HepG2 (cell line): ENCODE measurements at regions not wholly inside any gene's neighbourhood (a gene's known extent, or its start where the extent isn't known, plus 50 kb on each side); places are given as distances from the start of the nearest gene placed in this dataset.

Experiments
- ATAC-seq: fragments of 200-7000 bp; cut with Tn5 transposase; 3 replicates; pipeline ENCODE4 v1.9.1; 2020; ENCODE audit warnings: mild to moderate bottlenecking, moderate library complexity
- BruUV-seq: library from RNA; stranded (reverse); fragments of 400-500 nt; replicated peaks from 2 replicates; lab custom pipeline; 2021; lab: Mats Ljungman, UMichigan
- CTCF ChIA-PET: fragments of 300-600 bp; formaldehyde crosslinking; extraction: SDS; loops from one replicate; lab custom pipeline; 2021; ENCODE audit warnings: low total read pairs, inconsistent platforms, low intra/inter-chr PET ratio; lab: Yijun Ruan, JAX
- POLR2A ChIA-PET: fragments of 350-600 bp; sonication (Branson Sonifier 250); formaldehyde crosslinking; loops from one replicate; lab custom pipeline; 2020; ENCODE audit warnings: antibody characterized with exemption, inconsistent platforms; lab: Yijun Ruan, JAX
- DNase-seq: peaks from one replicate; pipeline ENCODE4 v3.0.0-alpha.2; 2015; ENCODE audit warnings: low spot score
- FAIRE-seq: peaks from 3 replicates; lab custom pipeline; 2011; peaks lifted over from hg19 to GRCh38; lab: Jason Lieb, UNC
- H2AFZ ChIP-seq: one replicate; pipeline ENCODE4 v1.6.1; 2011; ENCODE audit warnings: low read length, inconsistent platforms
- H3K27ac ChIP-seq: fragments of 300-600 bp; 3 replicates; pipeline ENCODE4 v1.8.0; 2011; ENCODE audit warnings: mixed run types, mild to moderate bottlenecking, mixed read lengths, low read length, inconsistent platforms; ENCODE audit not compliant: insufficient read depth; ENCODE audit errors: extremely low read length
- H3K27me3 ChIP-seq, 2 experiments: fragments of 200-600 bp in 1 of 2; 2 replicates in 1 of 2; 3 replicates in 1 of 2; pipeline versions ENCODE4 v1.6.0 to v1.8.0; 2011; ENCODE audit warnings: low read length in 2 of 2, mild to moderate bottlenecking in 2 of 2, moderate library complexity in 2 of 2, inconsistent platforms in 1 of 2; ENCODE audit not compliant: insufficient read depth in 2 of 2, control insufficient read depth in 1 of 2
- H3K36me3 ChIP-seq, 2 experiments: fragments of 200-600 bp in 1 of 2; replicated peaks in 1 of 2; 2 replicates in 1 of 2; 3 replicates in 1 of 2; pipeline versions ENCODE4 v1.5.1 to v1.8.0; 2011; ENCODE audit warnings: low read length in 2 of 2, inconsistent platforms in 1 of 2; ENCODE audit not compliant: insufficient read depth in 2 of 2, control insufficient read depth in 1 of 2
- H3K4me1 ChIP-seq: 2 replicates; pipeline ENCODE4 v1.5.1; 2012; ENCODE audit warnings: low read length, inconsistent platforms; ENCODE audit not compliant: insufficient read depth
- H3K4me2 ChIP-seq: 2 replicates; pipeline ENCODE4 v1.6.0; 2011; ENCODE audit warnings: low read depth, low read length, inconsistent platforms
- H3K4me3 ChIP-seq, 3 experiments: fragments of 200-600 bp in 1 of 3; sonication (generic), shearing (Covaris generic) in 1 of 3; replicated peaks in 1 of 3; 2 replicates each; pipeline ENCODE4 v1.5.1; 2011 to 2016; ENCODE audit warnings: low read length in 3 of 3, inconsistent platforms in 2 of 3, low read depth in 2 of 3, mild to moderate bottlenecking in 2 of 3, control low read depth in 1 of 3, mixed read lengths in 1 of 3; ENCODE audit not compliant: insufficient read depth in 1 of 3
- H3K79me2 ChIP-seq: one replicate; pipeline ENCODE4 v1.6.1; 2011; ENCODE audit warnings: low read length, inconsistent platforms; ENCODE audit not compliant: insufficient read depth
- H3K9ac ChIP-seq: 2 replicates; pipeline ENCODE4 v1.6.0; 2011; ENCODE audit warnings: mild to moderate bottlenecking, low read depth, low read length, inconsistent platforms; ENCODE audit not compliant: insufficient read depth
- H3K9me3 ChIP-seq: 2 replicates; pipeline ENCODE4 v1.5.1; 2012; ENCODE audit warnings: mild to moderate bottlenecking, low read length
- H4K20me1 ChIP-seq: 2 replicates; pipeline ENCODE4 v1.6.0; 2011; ENCODE audit warnings: inconsistent platforms, mild to moderate bottlenecking, low read length, moderate library complexity; ENCODE audit not compliant: insufficient read depth
- AGO2 ChIP-seq: fragments of 200-400 bp; formaldehyde crosslinking; optimal IDR thresholded peaks from 2 replicates; pipeline ENCODE3; 2017; ENCODE audit warnings: mild to moderate bottlenecking, low read depth, low read length, moderate library complexity
- CREB1 ChIP-seq, 2 experiments: fragments of 450-650 bp in 1 of 2; IDR thresholded peaks; 2 replicates each; pipeline ENCODE4 v1.6.1; 2016 to 2017; ENCODE audit warnings: control low read depth in 1 of 2, mild to moderate bottlenecking in 1 of 2, missing compliant biosample characterization in 1 of 2, missing genetic modification characterization in 1 of 2
- EEA1 ChIP-seq: sonication (generic); formaldehyde crosslinking; IDR thresholded peaks from 2 replicates; pipeline ENCODE4 v1.5.1; 2020; ENCODE audit warnings: mild to moderate bottlenecking, missing genetic modification reagents, borderline replicate concordance
- FLYWCH1 ChIP-seq: sonication (generic); formaldehyde crosslinking; IDR thresholded peaks from 2 replicates; pipeline ENCODE4 v1.8.1; 2023; ENCODE audit warnings: mild to moderate bottlenecking, missing genetic modification reagents
- FOXM1 ChIP-seq: sonication (generic); formaldehyde crosslinking; IDR thresholded peaks from 2 replicates; pipeline ENCODE4 v1.5.0; 2020; ENCODE audit warnings: missing genetic modification reagents
- HOXA9 ChIP-seq: sonication (generic); formaldehyde crosslinking; IDR thresholded peaks from 2 replicates; pipeline ENCODE4 v1.8.1; 2022; ENCODE audit warnings: missing genetic modification reagents, mild to moderate bottlenecking, moderate library complexity, borderline replicate concordance
- KMT2B ChIP-seq: IDR thresholded peaks from 2 replicates; pipeline ENCODE4 v1.6.1; 2016; ENCODE audit warnings: missing genetic modification reagents, missing compliant biosample characterization
- PAF1 ChIP-seq: IDR thresholded peaks from 2 replicates; pipeline ENCODE4 v1.6.1; 2016; ENCODE audit warnings: missing genetic modification reagents, missing compliant biosample characterization
- SRF ChIP-seq: IDR thresholded peaks from 2 replicates; pipeline ENCODE4 v1.6.1; 2011; ENCODE audit warnings: mild to moderate bottlenecking, low read depth, low read length, moderate library complexity
- ZNF24 ChIP-seq: fragments of 450-650 bp; IDR thresholded peaks from 2 replicates; pipeline ENCODE4 v1.6.1; 2017; ENCODE audit warnings: antibody characterized with exemption, mild to moderate bottlenecking
- ZNF451 ChIP-seq: sonication (generic); formaldehyde crosslinking; IDR thresholded peaks from 2 replicates; pipeline ENCODE4 v1.5.0; 2020; ENCODE audit warnings: mild to moderate bottlenecking, missing genetic modification reagents
- ZNF784 ChIP-seq: sonication (generic); formaldehyde crosslinking; IDR thresholded peaks from 2 replicates; pipeline ENCODE4 v1.5.1; 2020; ENCODE audit warnings: missing genetic modification reagents, mild to moderate bottlenecking, borderline replicate concordance
- WGBS: methylation state at CpG from one replicate; pipeline ENCODE4 v1.1.6; 2017; ENCODE audit warnings: low lambda C conversion rate; 5-methylcytosine and 5-hydroxymethylcytosine counted together
- in situ Hi-C: cut with HindIII; loops from 2 replicates; pipeline ENCODE4 v1.10.0; 2017; ENCODE audit warnings: low pct_unique_long_range_greater_than_20kb; ENCODE audit not compliant: extremely low pct_ligation_motif_present
- intact Hi-C: fragments of 100-400 bp; cut with micrococcal nuclease; formaldehyde crosslinking; loops from one replicate; pipeline ENCODE4 v1.10.0; 2022; ENCODE audit not compliant: unreplicated experiment
- TF ChIP-seq, protein P1 (sequence below): sonication (generic); formaldehyde crosslinking; IDR thresholded peaks from 2 replicates; pipeline ENCODE4 v1.8.0; 2022; ENCODE audit warnings: mild to moderate bottlenecking, missing genetic modification reagents; ENCODE audit not compliant: insufficient replicate concordance
- TF ChIP-seq, protein P2 (sequence below): sonication (generic); formaldehyde crosslinking; IDR thresholded peaks from 2 replicates; pipeline ENCODE4 v1.4.0; 2020; ENCODE audit warnings: mild to moderate bottlenecking, missing genetic modification reagents, borderline replicate concordance
- TF ChIP-seq, protein P3 (sequence below): fragments of 450-650 bp; IDR thresholded peaks from 2 replicates; pipeline ENCODE4 v1.6.1; 2016

GRCh38 chr15:62823561-62823960, 219.0 kb upstream of the TPM1 start:
- no peaks in the 10 kb centered on the region for H3K79me2 ChIP-seq
- ATAC-seq: no peak
- H3K9ac ChIP-seq: no peak overlapping the region
- no peak for DNase-seq
- H3K4me2 ChIP-seq: no peak overlapping the region
- intact Hi-C loops (no loop called here), in situ Hi-C loops (no loop called here)
- POLR2A ChIA-PET: interaction anchor here (3.0 kb wide), 1 partner anchor 11 kb away, joined by 19 read pairs; no protein-coding TSS in a partner anchor
- no peaks in the 10 kb centered on the region for H3K27me3 ChIP-seq
- no peak overlapping the region for H2AFZ ChIP-seq
- no peaks in the 10 kb centered on the region for H3K9me3 ChIP-seq
- H3K4me3 ChIP-seq: no peak overlapping the region
- H3K36me3 ChIP-seq: no peaks in the 10 kb centered on the region
- peaks cover 76% of the 10 kb centered on the region for H3K4me1 ChIP-seq
- no peak for TF ChIP-seq AGO2
- TF ChIP-seq, protein P1, sequence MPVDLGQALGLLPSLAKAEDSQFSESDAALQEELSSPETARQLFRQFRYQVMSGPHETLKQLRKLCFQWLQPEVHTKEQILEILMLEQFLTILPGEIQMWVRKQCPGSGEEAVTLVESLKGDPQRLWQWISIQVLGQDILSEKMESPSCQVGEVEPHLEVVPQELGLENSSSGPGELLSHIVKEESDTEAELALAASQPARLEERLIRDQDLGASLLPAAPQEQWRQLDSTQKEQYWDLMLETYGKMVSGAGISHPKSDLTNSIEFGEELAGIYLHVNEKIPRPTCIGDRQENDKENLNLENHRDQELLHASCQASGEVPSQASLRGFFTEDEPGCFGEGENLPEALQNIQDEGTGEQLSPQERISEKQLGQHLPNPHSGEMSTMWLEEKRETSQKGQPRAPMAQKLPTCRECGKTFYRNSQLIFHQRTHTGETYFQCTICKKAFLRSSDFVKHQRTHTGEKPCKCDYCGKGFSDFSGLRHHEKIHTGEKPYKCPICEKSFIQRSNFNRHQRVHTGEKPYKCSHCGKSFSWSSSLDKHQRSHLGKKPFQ (CRISPR knock-in tag): no peak
- no peak for TF ChIP-seq PAF1
- TF ChIP-seq FOXM1 (CRISPR knock-in tag): no peak
- no peak for TF ChIP-seq CREB1 (IDR thresholded peaks at IDR 0.05)
- TF ChIP-seq CREB1 (CRISPR knock-in tag; IDR thresholded peaks at IDR 0.05): no peak
- no peak for TF ChIP-seq ZNF24
- TF ChIP-seq ZNF451 (CRISPR knock-in tag): no peak
- no peak for TF ChIP-seq ZNF784
- TF ChIP-seq, protein P2, sequence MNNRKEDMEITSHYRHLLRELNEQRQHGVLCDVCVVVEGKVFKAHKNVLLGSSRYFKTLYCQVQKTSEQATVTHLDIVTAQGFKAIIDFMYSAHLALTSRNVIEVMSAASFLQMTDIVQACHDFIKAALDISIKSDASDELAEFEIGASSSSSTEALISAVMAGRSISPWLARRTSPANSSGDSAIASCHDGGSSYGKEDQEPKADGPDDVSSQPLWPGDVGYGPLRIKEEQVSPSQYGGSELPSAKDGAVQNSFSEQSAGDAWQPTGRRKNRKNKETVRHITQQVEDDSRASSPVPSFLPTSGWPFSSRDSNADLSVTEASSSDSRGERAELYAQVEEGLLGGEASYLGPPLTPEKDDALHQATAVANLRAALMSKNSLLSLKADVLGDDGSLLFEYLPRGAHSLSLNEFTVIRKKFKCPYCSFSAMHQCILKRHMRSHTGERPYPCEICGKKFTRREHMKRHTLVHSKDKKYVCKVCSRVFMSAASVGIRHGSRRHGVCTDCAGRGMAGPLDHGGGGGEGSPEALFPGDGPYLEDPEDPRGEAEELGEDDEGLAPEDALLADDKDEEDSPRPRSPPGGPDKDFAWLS (CRISPR knock-in tag): no peak
- TF ChIP-seq HOXA9 (CRISPR knock-in tag): no peak
- TF ChIP-seq KMT2B (CRISPR knock-in tag): no peak
- TF ChIP-seq EEA1 (CRISPR knock-in tag): no peak
- no peak for TF ChIP-seq SRF
- no peak for TF ChIP-seq FLYWCH1 (CRISPR knock-in tag)
- TF ChIP-seq, protein P3, sequence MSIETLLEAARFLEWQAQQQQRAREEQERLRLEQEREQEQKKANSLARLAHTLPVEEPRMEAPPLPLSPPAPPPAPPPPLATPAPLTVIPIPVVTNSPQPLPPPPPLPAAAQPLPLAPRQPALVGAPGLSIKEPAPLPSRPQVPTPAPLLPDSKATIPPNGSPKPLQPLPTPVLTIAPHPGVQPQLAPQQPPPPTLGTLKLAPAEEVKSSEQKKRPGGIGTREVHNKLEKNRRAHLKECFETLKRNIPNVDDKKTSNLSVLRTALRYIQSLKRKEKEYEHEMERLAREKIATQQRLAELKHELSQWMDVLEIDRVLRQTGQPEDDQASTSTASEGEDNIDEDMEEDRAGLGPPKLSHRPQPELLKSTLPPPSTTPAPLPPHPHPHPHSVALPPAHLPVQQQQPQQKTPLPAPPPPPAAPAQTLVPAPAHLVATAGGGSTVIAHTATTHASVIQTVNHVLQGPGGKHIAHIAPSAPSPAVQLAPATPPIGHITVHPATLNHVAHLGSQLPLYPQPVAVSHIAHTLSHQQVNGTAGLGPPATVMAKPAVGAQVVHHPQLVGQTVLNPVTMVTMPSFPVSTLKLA: no peak
- H4K20me1 ChIP-seq: no peaks in the 10 kb centered on the region
- FAIRE-seq: no peak
- WGBS: 94% methylated on average over 8 of the region's 8 CpGs
- CTCF ChIA-PET: no interaction called here
- no TSS peak for BruUV-seq
- no peak overlapping the region for H3K27ac ChIP-seq
